Neuronal stem cell (in vitro differentiated cells): ENCODE measurements at regions not wholly inside any gene's neighbourhood (a gene's known extent, or its start where the extent isn't known, plus 50 kb on each side); places are given as distances from the start of the nearest gene placed in this dataset.

Experiments
- DNase-seq: peaks from one replicate; pipeline ENCODE4 v3.0.0-alpha.2; 2013; ENCODE audit warnings: low spot score
- H2AFZ ChIP-seq: one replicate; pipeline ENCODE4 v1.6.1; 2013; ENCODE audit warnings: mild to moderate bottlenecking, low read length, inconsistent platforms
- H2AK5ac ChIP-seq: 2 replicates; pipeline ENCODE4 v1.6.1; 2013; ENCODE audit warnings: low read depth, mild to moderate bottlenecking, inconsistent platforms, low read length, moderate library complexity, mixed read lengths
- H2BK120ac ChIP-seq: 2 replicates; pipeline ENCODE4 v1.6.1; 2013; ENCODE audit warnings: low read depth, mild to moderate bottlenecking, inconsistent platforms, low read length, moderate library complexity, mixed read lengths
- H2BK12ac ChIP-seq: one replicate; pipeline ENCODE4 v1.6.1; 2013; ENCODE audit warnings: low read length, inconsistent platforms
- H2BK15ac ChIP-seq: 2 replicates; pipeline ENCODE4 v1.6.1; 2013; ENCODE audit warnings: mild to moderate bottlenecking, low read length, inconsistent platforms, mixed read lengths
- H2BK5ac ChIP-seq: one replicate; pipeline ENCODE4 v1.6.1; 2013; ENCODE audit warnings: inconsistent platforms, mild to moderate bottlenecking, low read length, moderate library complexity
- H3K14ac ChIP-seq: one replicate; pipeline ENCODE4 v1.6.1; 2013; ENCODE audit warnings: low read length, inconsistent platforms
- H3K18ac ChIP-seq: 2 replicates; pipeline ENCODE4 v1.6.1; 2013; ENCODE audit warnings: low read length, inconsistent platforms
- H3K23ac ChIP-seq: 2 replicates; pipeline ENCODE4 v1.6.1; 2013; ENCODE audit warnings: low read depth, mild to moderate bottlenecking, mixed read lengths, low read length, inconsistent platforms; ENCODE audit not compliant: poor library complexity
- H3K27ac ChIP-seq: replicated peaks from 3 replicates; pipeline ENCODE4 v1.5.1; 2013; ENCODE audit warnings: low read length, inconsistent platforms
- H3K27me3 ChIP-seq, 3 experiments: 2 replicates each; pipeline ENCODE4 v1.6.1; 2013; ENCODE audit warnings: low read length in 3 of 3, mild to moderate bottlenecking in 2 of 3, inconsistent platforms in 1 of 3, low read depth in 1 of 3, mixed read lengths in 1 of 3, moderate library complexity in 1 of 3; ENCODE audit not compliant: control insufficient read depth in 3 of 3, insufficient read depth in 3 of 3
- H3K36me3 ChIP-seq, 2 donors: replicated peaks in 1 of 2; 2 replicates each; pipeline ENCODE4 v1.6.1; 2013; ENCODE audit warnings: low read length in 2 of 2; ENCODE audit not compliant: control insufficient read depth in 2 of 2, insufficient read depth in 2 of 2
- H3K4ac ChIP-seq: 2 replicates; pipeline ENCODE4 v1.6.1; 2013; ENCODE audit warnings: inconsistent platforms, mild to moderate bottlenecking, low read length, moderate library complexity
- H3K4me1 ChIP-seq, 2 donors: 1 replicate in 1 of 2; 2 replicates in 1 of 2; pipeline ENCODE4 v1.6.1; 2013; ENCODE audit warnings: low read length in 2 of 2, low read depth in 1 of 2; ENCODE audit not compliant: control insufficient read depth in 2 of 2, insufficient read depth in 1 of 2
- H3K4me2 ChIP-seq: one replicate; pipeline ENCODE4 v1.6.1; 2013; ENCODE audit warnings: mild to moderate bottlenecking, low read length, inconsistent platforms; ENCODE audit not compliant: insufficient read depth, poor library complexity, severe bottlenecking
- H3K4me3 ChIP-seq, 2 donors: 2 replicates each; pipeline ENCODE4 v1.5.1; 2013; ENCODE audit warnings: low read length in 2 of 2, mild to moderate bottlenecking in 2 of 2, inconsistent platforms in 1 of 2, moderate library complexity in 1 of 2
- H3K79me1 ChIP-seq: one replicate; pipeline ENCODE4 v1.6.1; 2013; ENCODE audit warnings: low read depth, mild to moderate bottlenecking, inconsistent platforms, low read length, moderate library complexity
- H3K9ac ChIP-seq: one replicate; pipeline ENCODE4 v1.6.1; 2013; ENCODE audit warnings: mild to moderate bottlenecking, low read depth, low read length, inconsistent platforms; ENCODE audit not compliant: poor library complexity
- H3K9me3 ChIP-seq, 2 donors: replicated peaks in 1 of 2; 2 replicates each; pipeline versions ENCODE3 to v1.6.1; 2013; ENCODE audit warnings: low read length in 2 of 2, mild to moderate bottlenecking in 2 of 2, inconsistent platforms in 1 of 2, low read depth in 1 of 2, mixed read lengths in 1 of 2, moderate library complexity in 1 of 2; ENCODE audit not compliant: control insufficient read depth in 2 of 2, insufficient read depth in 1 of 2
- H4K8ac ChIP-seq: one replicate; pipeline ENCODE4 v1.6.1; 2013; ENCODE audit warnings: low read depth, mild to moderate bottlenecking, inconsistent platforms, low read length, moderate library complexity
- H4K91ac ChIP-seq: one replicate; pipeline ENCODE4 v1.6.1; 2013; ENCODE audit warnings: low read length, low read depth, mild to moderate bottlenecking, inconsistent platforms; ENCODE audit not compliant: poor library complexity
- WGBS, 2 donors: extraction: QIAGEN DNeasy Blood & Tissue Kit; methylation state at CpG; one replicate each; pipeline ENCODE4 v1.1.7; 2013; ENCODE audit warnings: missing lambda C conversion rate in 2 of 2, mixed read lengths in 1 of 2; ENCODE audit not compliant: insufficient read length in 2 of 2, insufficient replicate concordance in 1 of 2; ENCODE audit errors: extremely low coverage in 2 of 2; 5-methylcytosine and 5-hydroxymethylcytosine counted together

DNA sequence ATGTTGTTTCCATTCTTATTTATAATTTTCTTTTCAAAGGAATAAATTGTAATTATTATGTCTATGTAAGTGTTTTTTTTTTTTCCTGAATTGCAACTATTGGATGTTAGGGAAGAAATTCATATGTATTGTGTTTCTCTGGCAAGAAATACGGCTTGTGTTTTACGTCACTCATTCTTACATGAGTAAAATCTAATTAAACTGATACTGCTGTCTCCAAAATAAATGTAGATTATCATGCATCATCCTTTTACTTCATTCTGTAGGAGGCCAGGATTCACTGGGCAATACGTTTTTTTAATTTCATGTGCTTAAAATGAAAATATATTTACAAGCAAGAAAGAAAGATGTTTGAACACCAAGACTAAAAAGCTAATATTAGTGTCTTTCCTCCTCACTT lies 590.8 kb downstream of the OTOL1 start:
- Histone ChIP-seq H3K4me2 (no peak overlapping the region), H3K4me1 (no peaks in the 10 kb centered on the region), H2BK12ac (no peak overlapping the region), H3K14ac (no peak overlapping the region), H2BK5ac (no peak overlapping the region), H3K36me3 (no peaks in the 10 kb centered on the region), H2BK15ac (no peak overlapping the region), H4K91ac (no peak overlapping the region), H2AFZ (no peak overlapping the region), H3K4me3 (no peak overlapping the region), H3K9me3 (no peaks in the 10 kb centered on the region), H3K18ac (no peak overlapping the region), H4K8ac (no peak overlapping the region), H3K9ac (no peak overlapping the region), H3K27ac (no peak overlapping the region), H3K79me1 (no peaks in the 10 kb centered on the region), H3K4ac (no peak overlapping the region), H2BK120ac (no peak overlapping the region), H3K27me3 (no peaks in the 10 kb centered on the region), H2AK5ac (no peak overlapping the region), H3K23ac (no peak overlapping the region)
- no peak for DNase-seq
- WGBS, 2 donors, result no CpG with 5 or more reads among the region's 3 CpGs

DNA sequence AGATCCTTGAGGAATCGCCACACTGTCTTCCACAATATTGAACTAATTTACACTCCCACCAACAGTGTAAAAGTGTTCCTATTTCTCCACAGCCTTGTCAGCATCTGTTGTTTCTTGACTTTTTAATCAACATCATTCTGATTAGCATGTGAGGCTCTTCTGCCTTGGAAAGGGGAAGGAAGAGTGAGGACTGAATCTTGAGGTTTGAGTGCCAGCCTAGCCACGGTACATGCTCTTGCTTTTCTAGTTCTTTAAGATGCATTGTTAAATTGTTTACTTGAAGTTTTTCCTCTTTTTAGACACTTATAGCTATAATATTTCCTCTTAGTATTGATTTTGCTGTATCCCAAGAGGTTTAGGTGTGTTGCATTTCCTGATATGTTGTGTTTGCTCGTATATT lies 596.1 kb downstream of the OTOL1 start:
- no peaks in the 10 kb centered on the region for H3K9me3 ChIP-seq
- H3K27me3 ChIP-seq, result no peaks in the 10 kb centered on the region
- H2BK5ac ChIP-seq, result no peak overlapping the region
- no peak overlapping the region for H2AFZ ChIP-seq
- H3K4me2 ChIP-seq, result no peak overlapping the region
- no peak overlapping the region for H3K14ac ChIP-seq
- no peak overlapping the region for H2AK5ac ChIP-seq
- H4K8ac ChIP-seq, result no peak overlapping the region
- no peak for DNase-seq
- H3K23ac ChIP-seq, result no peak overlapping the region
- no peak overlapping the region for H3K4ac ChIP-seq
- H3K9ac ChIP-seq, result no peak overlapping the region
- H3K79me1 ChIP-seq, result no peaks in the 10 kb centered on the region
- H3K36me3 ChIP-seq, result no peaks in the 10 kb centered on the region
- no peaks in the 10 kb centered on the region for H3K4me1 ChIP-seq
- no peak overlapping the region for H4K91ac ChIP-seq
- no peak overlapping the region for H2BK12ac ChIP-seq
- no peak overlapping the region for H3K4me3 ChIP-seq
- WGBS, 2 donors, result no CpG with 5 or more reads among the region's 3 CpGs
- H2BK120ac ChIP-seq, result no peak overlapping the region
- H3K27ac ChIP-seq, result no peak overlapping the region
- H2BK15ac ChIP-seq, result no peak overlapping the region
- H3K18ac ChIP-seq, result no peak overlapping the region

DNA sequence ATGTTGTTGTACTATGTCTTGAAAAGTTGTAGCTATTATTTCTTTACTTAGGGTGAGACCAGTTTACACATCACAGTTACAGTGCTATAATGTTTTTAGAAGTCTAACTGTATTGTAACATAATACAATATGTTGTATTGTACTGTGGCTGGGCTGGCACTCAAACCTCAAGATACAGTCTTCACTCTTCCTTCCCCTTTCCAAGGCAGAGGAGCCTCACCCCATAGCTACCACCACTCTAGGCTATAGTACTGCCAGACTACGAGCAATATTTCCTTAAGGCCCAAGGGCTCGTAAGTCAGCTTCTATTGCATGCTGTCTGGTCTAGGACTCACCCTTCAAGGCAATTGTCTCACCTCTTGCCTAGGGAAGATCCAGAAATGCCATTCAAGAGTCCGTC lies 597.7 kb downstream of the OTOL1 start:
- no peak overlapping the region for H2AFZ ChIP-seq
- no peaks in the 10 kb centered on the region for H3K27me3 ChIP-seq
- WGBS, 2 donors, result no CpG with 5 or more reads among the region's 3 CpGs
- no peak overlapping the region for H2BK15ac ChIP-seq
- no peak overlapping the region for H3K4ac ChIP-seq
- H3K9me3 ChIP-seq, result no peaks in the 10 kb centered on the region
- H3K23ac ChIP-seq, result no peak overlapping the region
- no peak overlapping the region for H3K27ac ChIP-seq
- no peak overlapping the region for H2BK120ac ChIP-seq
- DNase-seq, result no peak
- H3K14ac ChIP-seq, result no peak overlapping the region
- H3K4me3 ChIP-seq, result no peak overlapping the region
- H3K4me1 ChIP-seq, result no peaks in the 10 kb centered on the region
- no peak overlapping the region for H2AK5ac ChIP-seq
- H3K9ac ChIP-seq, result no peak overlapping the region
- no peak overlapping the region for H2BK12ac ChIP-seq
- H4K8ac ChIP-seq, result no peak overlapping the region
- H3K18ac ChIP-seq, result no peak overlapping the region
- no peak overlapping the region for H3K4me2 ChIP-seq
- H4K91ac ChIP-seq, result no peak overlapping the region
- H3K79me1 ChIP-seq, result no peaks in the 10 kb centered on the region
- H3K36me3 ChIP-seq, result no peaks in the 10 kb centered on the region
- H2BK5ac ChIP-seq, result no peak overlapping the region

- Histone ChIP-seq H3K9ac (no peak overlapping the region), H3K9me3 (no peaks in the 10 kb centered on the region), H3K4me2 (no peak overlapping the region), H3K4ac (no peak overlapping the region), H3K4me1 (no peaks in the 10 kb centered on the region), H2BK15ac (no peak overlapping the region), H2BK5ac (no peak overlapping the region), H3K79me1 (no peaks in the 10 kb centered on the region), H3K36me3 (no peaks in the 10 kb centered on the region), H3K27ac (no peak overlapping the region), H3K18ac (no peak overlapping the region), H2AFZ (no peak overlapping the region), H2BK120ac (no peak overlapping the region), H4K91ac (no peak overlapping the region), H2BK12ac (no peak overlapping the region), H3K4me3 (no peak overlapping the region), H3K27me3 (no peaks in the 10 kb centered on the region), H4K8ac (no peak overlapping the region), H3K23ac (no peak overlapping the region), H3K14ac (no peak overlapping the region), H2AK5ac (no peak overlapping the region)
- WGBS, 2 donors, result no CpG with 5 or more reads among the region's 2 CpGs
- no peak for DNase-seq
These were observed 600.3 kb downstream of the OTOL1 start for GRCh38 chr3:162096874-162097273.
